Parathyroid adenoma (tissue), 2 donors: ENCODE measurements at regions not wholly inside any gene's neighbourhood (a gene's known extent, or its start where the extent isn't known, plus 50 kb on each side); places are given as distances from the start of the nearest gene placed in this dataset.

Experiments
- H2AFZ ChIP-seq: fragments of 300-600 bp; sonication (generic); one replicate; pipeline ENCODE4 v1.7.0; 2017; ENCODE audit warnings: antibody characterized with exemption, mild to moderate bottlenecking
- H3K27ac ChIP-seq: fragments of 300-600 bp; sonication (generic); one replicate; pipeline ENCODE4 v1.7.0; 2017
- H3K27me3 ChIP-seq: fragments of 300-600 bp; sonication (generic); one replicate; pipeline ENCODE4 v1.7.0; 2017; ENCODE audit warnings: low read length; ENCODE audit not compliant: control insufficient read depth, insufficient read depth
- H3K36me3 ChIP-seq: fragments of 300-600 bp; sonication (generic); one replicate; pipeline ENCODE4 v1.7.0; 2017; ENCODE audit warnings: low read length; ENCODE audit not compliant: control insufficient read depth, insufficient read depth
- H3K4me1 ChIP-seq: fragments of 300-600 bp; sonication (generic); one replicate; pipeline ENCODE4 v1.7.0; 2017; ENCODE audit warnings: control low read depth
- H3K4me2 ChIP-seq: fragments of 300-600 bp; sonication (generic); one replicate; pipeline ENCODE4 v1.7.0; 2017; ENCODE audit warnings: low read length
- H3K4me3 ChIP-seq: fragments of 300-600 bp; sonication (generic); one replicate; pipeline ENCODE4 v1.7.0; 2017; ENCODE audit warnings: low read depth, low read length
- H3K79me2 ChIP-seq: fragments of 300-600 bp; sonication (generic); one replicate; pipeline ENCODE4 v1.7.0; 2017; ENCODE audit warnings: control low read depth
- H3K9ac ChIP-seq: fragments of 300-600 bp; sonication (generic); one replicate; pipeline ENCODE4 v1.7.0; 2017; ENCODE audit warnings: mild to moderate bottlenecking
- H3K9me3 ChIP-seq: fragments of 300-600 bp; sonication (generic); one replicate; pipeline ENCODE4 v1.7.0; 2017; ENCODE audit warnings: low read length; ENCODE audit not compliant: control insufficient read depth
- CTCF ChIP-seq: fragments of 300-600 bp; sonication (generic); IDR thresholded peaks from one replicate; pipeline ENCODE4 v1.7.0; 2017; ENCODE audit warnings: antibody characterized with exemption, mild to moderate bottlenecking
- donor health status: primary hyperparathyroidism.

- Histone ChIP-seq H3K4me3 (no peak overlapping the region), H3K9me3 (no peaks in the 10 kb centered on the region), H3K27me3 (no peaks in the 10 kb centered on the region), H3K36me3 (no peaks in the 10 kb centered on the region), H2AFZ (no peak overlapping the region), H3K4me2 (no peak overlapping the region), H3K4me1 (no peaks in the 10 kb centered on the region), H3K79me2 (no peaks in the 10 kb centered on the region), H3K27ac (no peak overlapping the region), H3K9ac (no peak overlapping the region)
- no peak for TF ChIP-seq CTCF
Measured at GRCh38 chr20:43375591-43375990, 82.1 kb upstream of the SRSF6 start.

GRCh38 chr20:43372051-43372450, 85.6 kb upstream of the SRSF6 start:
- Histone ChIP-seq H3K36me3 (no peaks in the 10 kb centered on the region), H3K79me2 (no peaks in the 10 kb centered on the region), H3K9ac (no peak overlapping the region), H3K27me3 (no peaks in the 10 kb centered on the region), H2AFZ (no peak overlapping the region), H3K4me2 (no peak overlapping the region), H3K9me3 (no peaks in the 10 kb centered on the region), H3K27ac (no peak overlapping the region), H3K4me1 (no peaks in the 10 kb centered on the region), H3K4me3 (no peak overlapping the region)
- no peak for TF ChIP-seq CTCF

- Histone ChIP-seq H3K36me3 (no peaks in the 10 kb centered on the region), H3K9ac (no peak overlapping the region), H3K4me1 (no peaks in the 10 kb centered on the region), H3K27me3 (no peaks in the 10 kb centered on the region), H3K79me2 (no peaks in the 10 kb centered on the region), H3K4me3 (no peak overlapping the region), H3K9me3 (no peaks in the 10 kb centered on the region), H3K27ac (no peak overlapping the region), H2AFZ (no peak overlapping the region), H3K4me2 (no peak overlapping the region)
- TF ChIP-seq CTCF = no peak
Measured at GRCh38 chr20:43365691-43366090, 92.0 kb upstream of the SRSF6 start.

- no peak overlapping the region for H3K4me2 ChIP-seq
- no peaks in the 10 kb centered on the region for H3K4me1 ChIP-seq
- H2AFZ ChIP-seq = no peak overlapping the region
- H3K79me2 ChIP-seq = no peaks in the 10 kb centered on the region
- no peak overlapping the region for H3K9ac ChIP-seq
- H3K27me3 ChIP-seq = no peaks in the 10 kb centered on the region
- H3K36me3 ChIP-seq = no peaks in the 10 kb centered on the region
- H3K4me3 ChIP-seq = no peak overlapping the region
- TF ChIP-seq CTCF = no peak
- H3K9me3 ChIP-seq = no peaks in the 10 kb centered on the region
- H3K27ac ChIP-seq = no peak overlapping the region
Measured at GRCh38 chr20:43364001-43364400, 93.7 kb upstream of the SRSF6 start.

- no peaks in the 10 kb centered on the region for H3K36me3 ChIP-seq
- no peak overlapping the region for H3K27ac ChIP-seq
- no peaks in the 10 kb centered on the region for H3K9me3 ChIP-seq
- no peaks in the 10 kb centered on the region for H3K79me2 ChIP-seq
- no peak overlapping the region for H2AFZ ChIP-seq
- H3K9ac ChIP-seq = no peak overlapping the region
- H3K27me3 ChIP-seq = no peaks in the 10 kb centered on the region
- no peak overlapping the region for H3K4me2 ChIP-seq
- TF ChIP-seq CTCF = no peak
- no peaks in the 10 kb centered on the region for H3K4me1 ChIP-seq
- no peak overlapping the region for H3K4me3 ChIP-seq
Measured at GRCh38 chr20:43363506-43363905, 94.2 kb upstream of the SRSF6 start.
